HG02759 (cell line): ENCODE measurements at regions not wholly inside any gene's neighbourhood (a gene's known extent, or its start where the extent isn't known, plus 50 kb on each side); places are given as distances from the start of the nearest gene placed in this dataset.

Experiments used
- ATAC-seq: cut with Tn5 transposase; IDR thresholded peaks from one replicate; pipeline ENCODE4 v1.9.1; 2021; ENCODE audit warnings: mild to moderate bottlenecking, moderate library complexity; ENCODE audit not compliant: unreplicated experiment

GRCh38 chr4:181647396-181648147 is 595.6 kb upstream of the TENM3 start:
- ATAC-seq: no peak

GRCh38 chr4:181650033-181650825 is 593.0 kb upstream of the TENM3 start:
- ATAC-seq: no peak

GRCh38 chr4:181656748-181657147 is 586.5 kb upstream of the TENM3 start:
- ATAC-seq: no peak

- no peak for ATAC-seq
These were observed 584.0 kb upstream of the TENM3 start for GRCh38 chr4:181659202-181659601.

GRCh38 chr4:181659876-181660275 is 583.3 kb upstream of the TENM3 start:
- no peak for ATAC-seq

GRCh38 chr4:181661090-181661489 is 582.1 kb upstream of the TENM3 start:
- no peak for ATAC-seq

- no peak for ATAC-seq
These were observed 581.3 kb upstream of the TENM3 start for GRCh38 chr4:181661923-181662322.

- ATAC-seq: no peak
These were observed 580.8 kb upstream of the TENM3 start for GRCh38 chr4:181662383-181662782.

- ATAC-seq: no peak
These were observed 572.7 kb upstream of the TENM3 start for GRCh38 chr4:181670506-181670905.

GRCh38 chr4:181671672-181672071 is 571.5 kb upstream of the TENM3 start:
- ATAC-seq: no peak

- no peak for ATAC-seq
These were observed 570.5 kb upstream of the TENM3 start for GRCh38 chr4:181672751-181673150.

- no peak for ATAC-seq
These were observed 568.8 kb upstream of the TENM3 start for GRCh38 chr4:181674315-181674875.

- no peak for ATAC-seq
These were observed 566.7 kb upstream of the TENM3 start for GRCh38 chr4:181676546-181676945.

GRCh38 chr4:181677201-181677600 is 566.0 kb upstream of the TENM3 start:
- ATAC-seq: no peak

- no peak for ATAC-seq
These were observed 565.6 kb upstream of the TENM3 start for GRCh38 chr4:181677621-181678020.

- ATAC-seq: no peak
These were observed 563.4 kb upstream of the TENM3 start for GRCh38 chr4:181679754-181680153.

- ATAC-seq: no peak
These were observed 560.7 kb upstream of the TENM3 start for GRCh38 chr4:181682367-181683047.

- no peak for ATAC-seq
These were observed 558.9 kb upstream of the TENM3 start for GRCh38 chr4:181684310-181684709.

- no peak for ATAC-seq
These were observed 557.7 kb upstream of the TENM3 start for GRCh38 chr4:181685461-181685860.

- ATAC-seq: no peak
These were observed 557.3 kb upstream of the TENM3 start for GRCh38 chr4:181685911-181686310.

GRCh38 chr4:181687116-181687515 is 556.1 kb upstream of the TENM3 start:
- no peak for ATAC-seq
